GM18505 (cell line): ENCODE measurements at regions not wholly inside any gene's neighbourhood (a gene's known extent, or its start where the extent isn't known, plus 50 kb on each side); places are given as distances from the start of the nearest gene placed in this dataset.
A peak's percentile ranks its signal among the peaks of the same experiment; 100 is the strongest.

Experiments used
- ATAC-seq: cut with Tn5 transposase; IDR thresholded peaks from one replicate; pipeline ENCODE4 v1.9.1; 2021; ENCODE audit not compliant: unreplicated experiment
- POLR2A ChIP-seq: IDR thresholded peaks from 4 replicates; pipeline ENCODE4 v1.6.1; 2011; ENCODE audit warnings: borderline replicate concordance; ENCODE audit not compliant: insufficient read depth, insufficient read length; ENCODE audit errors: extremely low read depth

DNA sequence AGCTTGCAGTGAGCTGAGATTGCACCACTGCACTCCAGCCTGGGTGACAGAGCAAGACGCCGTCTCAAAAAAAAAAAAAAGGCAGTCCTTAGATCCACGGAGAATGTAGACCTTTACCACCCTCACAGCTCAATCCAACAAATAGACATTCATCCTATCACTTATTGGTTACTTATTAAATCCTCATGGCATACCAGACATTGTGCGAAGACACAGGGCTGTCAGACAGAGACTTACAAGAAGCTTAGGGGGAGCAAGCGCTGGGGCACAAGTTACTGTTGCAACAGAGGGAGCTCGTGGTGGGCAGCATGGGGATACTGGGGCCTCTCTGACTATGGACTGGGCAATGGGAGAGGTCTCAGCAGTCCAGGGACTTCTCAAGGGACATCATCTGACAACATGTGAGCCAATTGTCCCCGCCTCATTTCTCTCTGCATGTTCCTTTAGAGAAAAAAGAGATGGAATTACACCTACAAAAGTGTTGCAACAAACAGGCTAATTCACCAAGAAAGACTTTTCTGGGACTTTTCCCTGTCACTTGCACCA, 82.8 kb upstream of the TNS3 start:
- TF ChIP-seq POLR2A = no peak
- ATAC-seq = no peak

DNA sequence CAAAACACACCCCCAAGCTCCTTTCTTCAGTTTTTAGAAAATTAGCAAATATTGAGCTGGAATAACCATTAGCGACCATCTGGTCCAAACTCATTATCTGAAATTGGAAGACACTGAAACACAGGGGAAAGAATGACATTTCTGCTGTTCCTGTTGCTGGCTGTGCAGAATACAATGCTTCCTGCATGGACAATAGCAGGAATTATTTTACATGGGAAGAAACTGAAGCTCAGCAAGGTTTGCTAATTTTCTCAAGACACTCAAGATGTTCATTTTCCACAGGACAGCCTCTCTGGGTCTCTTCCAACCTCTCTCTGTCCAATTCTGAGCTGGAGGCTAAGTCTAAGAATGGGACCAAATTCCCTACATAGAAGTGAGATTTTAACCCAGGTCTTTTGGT, 81.9 kb upstream of the TNS3 start:
- no peak for TF ChIP-seq POLR2A
- no peak for ATAC-seq

DNA sequence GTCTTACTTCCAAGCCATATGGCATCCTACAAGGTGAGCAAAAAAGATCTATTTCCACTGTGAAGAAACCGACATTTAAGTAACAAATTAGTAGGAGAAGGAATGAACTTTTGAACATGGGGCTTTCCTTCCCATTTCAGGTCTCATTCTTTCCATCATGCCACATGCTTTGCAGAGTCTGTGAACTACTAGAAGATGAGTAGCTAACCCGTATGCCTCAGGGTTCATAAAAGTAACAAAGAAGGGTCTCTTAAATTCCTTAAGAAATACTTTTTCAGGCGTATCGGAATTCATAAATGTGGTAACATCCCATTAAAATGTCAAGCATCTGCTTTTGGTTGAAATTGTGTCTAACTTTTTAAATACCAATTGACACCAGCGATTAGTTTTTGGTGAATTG, 81.3 kb upstream of the TNS3 start:
- ATAC-seq = no peak
- TF ChIP-seq POLR2A = no peak

DNA sequence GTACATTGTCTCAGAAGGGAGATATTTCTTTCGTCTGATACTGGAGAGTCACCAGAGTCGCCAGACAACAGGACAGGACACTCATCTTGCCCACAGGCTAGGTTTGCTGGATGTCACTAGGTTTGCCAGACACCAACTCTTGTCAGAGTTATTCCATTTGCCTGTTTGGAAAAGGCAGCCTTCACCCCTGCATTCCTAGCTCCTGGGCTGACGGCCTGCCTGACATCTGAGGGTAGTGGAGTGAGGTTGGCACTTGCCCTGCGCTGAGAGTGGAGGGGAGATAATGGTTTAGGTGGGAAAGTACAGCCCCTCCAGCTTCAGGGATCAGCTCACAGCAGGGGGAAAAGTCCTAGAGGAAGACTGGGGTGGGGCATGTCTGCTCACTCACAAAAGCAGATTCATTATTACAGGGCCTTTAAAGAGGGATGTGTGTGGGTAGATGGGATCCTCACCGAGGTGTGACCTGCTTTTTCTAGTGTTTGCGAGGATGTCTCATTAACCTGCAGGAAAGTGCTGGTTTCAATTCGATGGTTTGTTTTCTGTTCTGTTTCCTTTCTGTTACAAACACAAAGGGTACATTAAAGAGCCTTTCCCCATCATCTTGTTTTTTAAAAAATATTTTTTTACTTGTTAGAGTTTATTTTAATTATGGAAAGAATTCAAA, 79.3 kb upstream of the TNS3 start:
- ATAC-seq = peak; percentile 71
- no peak for TF ChIP-seq POLR2A

DNA sequence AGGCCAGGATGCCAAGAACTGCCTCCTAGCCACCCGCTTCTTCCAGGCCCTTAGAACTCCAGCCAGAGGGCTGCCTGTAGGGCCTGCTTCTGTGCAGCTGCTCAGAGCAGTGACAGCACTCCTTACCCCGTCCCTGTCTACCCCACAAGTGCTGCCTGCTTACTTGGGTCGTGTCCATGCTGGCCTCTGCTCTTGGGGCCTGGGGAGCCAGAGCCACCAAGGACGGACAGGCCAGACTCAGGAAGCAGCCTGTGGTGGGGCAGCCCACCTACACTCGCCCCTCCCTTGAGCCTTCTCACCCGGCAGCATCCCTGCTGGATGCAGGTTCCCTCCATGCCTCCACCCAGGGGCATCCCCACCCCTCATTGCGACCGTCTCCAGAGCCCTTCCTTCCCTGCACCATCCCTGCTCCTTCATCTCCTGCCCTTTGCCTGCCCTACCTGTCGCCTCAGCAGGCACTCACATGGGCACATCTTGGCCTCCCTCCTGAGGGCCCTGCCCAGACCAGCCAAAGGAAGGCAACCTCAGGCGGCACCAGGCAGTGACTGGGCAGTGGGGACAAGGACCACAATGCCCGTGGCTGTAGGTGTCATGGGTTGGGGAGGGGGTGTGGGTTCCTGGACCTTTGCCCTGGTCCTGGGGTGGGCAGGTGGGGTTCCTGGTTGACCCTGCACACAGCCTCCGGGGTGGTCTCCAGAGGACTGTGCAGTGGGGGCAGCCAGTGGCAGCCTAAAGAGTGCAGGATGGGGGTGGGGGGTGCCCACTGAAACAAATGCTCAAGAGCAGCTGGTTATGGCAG, 78.0 kb upstream of the TNS3 start:
- ATAC-seq = no peak
- TF ChIP-seq POLR2A = no peak

DNA sequence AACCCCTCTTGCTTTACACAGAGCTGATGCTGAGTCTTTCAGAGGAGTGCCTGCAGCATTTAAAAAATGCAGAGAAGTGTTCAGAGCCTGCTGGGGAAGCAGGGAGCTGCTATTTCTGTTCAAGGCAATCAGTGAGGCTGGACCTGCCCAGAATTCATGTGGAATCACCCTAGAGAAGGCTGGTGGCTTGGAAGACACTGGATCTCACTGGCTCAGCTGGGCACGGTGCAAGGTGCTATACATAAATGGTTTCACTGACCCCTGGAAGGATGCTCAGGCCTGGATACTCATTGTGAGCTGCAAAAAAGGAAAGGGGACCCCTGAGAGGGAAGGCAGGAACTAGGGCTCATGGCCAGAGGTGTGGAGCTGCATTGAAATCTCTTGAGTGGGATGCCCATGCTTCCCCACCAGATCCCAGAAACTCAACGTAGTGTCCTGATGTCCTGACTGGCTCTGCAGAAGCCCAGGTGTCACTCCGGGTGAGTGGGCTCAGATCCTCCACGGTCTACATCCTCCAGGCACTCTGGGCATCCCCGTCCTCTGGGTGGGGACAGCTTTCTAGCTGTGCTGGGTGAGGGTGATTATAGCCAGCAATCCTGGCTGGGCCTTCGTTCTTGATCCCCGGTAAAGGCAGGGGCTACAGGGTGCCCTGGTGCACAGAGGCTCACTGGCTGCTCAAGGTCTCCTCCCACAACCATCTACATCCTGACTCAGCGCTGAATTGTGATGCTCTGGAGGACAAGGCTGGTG, 77.2 kb upstream of the TNS3 start:
- no peak for TF ChIP-seq POLR2A
- no peak for ATAC-seq

DNA sequence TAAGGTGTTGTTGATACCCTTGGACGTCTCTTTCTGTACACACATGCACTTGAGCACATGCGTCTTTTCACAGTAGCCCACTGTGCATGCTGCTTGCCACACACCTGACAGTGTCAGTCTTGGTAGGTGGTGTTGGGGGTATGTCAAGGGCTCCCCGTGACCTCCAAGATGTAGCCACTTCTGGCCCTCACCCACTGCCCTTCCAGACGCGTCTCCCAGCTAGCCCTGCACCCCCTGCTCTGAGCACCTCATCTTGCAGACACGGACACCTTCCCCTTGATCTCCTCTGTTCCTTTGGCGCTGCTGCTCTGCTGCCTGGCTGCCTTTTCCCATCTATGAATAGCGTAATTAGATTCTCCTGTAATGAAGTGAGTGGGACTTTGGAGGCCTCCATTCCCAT, 75.2 kb upstream of the TNS3 start:
- ATAC-seq = no peak
- TF ChIP-seq POLR2A = no peak

DNA sequence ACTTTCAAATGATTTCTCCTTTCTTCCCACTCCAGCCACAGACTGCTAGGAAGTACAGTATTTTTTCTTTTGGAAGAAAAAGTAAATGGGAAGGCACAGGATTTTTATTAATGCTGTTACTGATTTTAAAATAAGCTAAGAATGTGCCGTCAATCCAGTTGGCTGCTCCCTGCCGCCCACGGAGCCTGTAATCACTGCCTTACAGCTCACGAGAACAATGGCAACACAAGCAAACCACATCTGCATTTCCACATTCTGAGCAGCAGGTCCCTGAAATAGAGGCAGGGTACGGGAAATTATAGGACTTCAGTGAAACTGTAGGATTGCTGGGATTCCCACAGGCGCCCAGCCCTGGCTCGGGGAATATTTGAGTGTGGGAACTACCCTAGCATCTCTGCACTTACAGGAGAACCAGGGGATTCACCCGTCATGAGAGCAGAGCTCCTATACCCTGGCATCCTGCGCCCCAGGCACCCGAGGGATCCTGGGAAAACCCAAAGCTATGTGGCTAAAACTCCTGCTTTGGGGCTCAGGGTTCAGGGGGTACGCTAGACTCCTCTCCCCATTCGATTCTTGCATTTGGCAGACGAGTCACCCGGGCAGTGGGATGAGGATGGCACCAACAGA, 72.9 kb upstream of the TNS3 start:
- ATAC-seq = no peak
- TF ChIP-seq POLR2A = no peak

DNA sequence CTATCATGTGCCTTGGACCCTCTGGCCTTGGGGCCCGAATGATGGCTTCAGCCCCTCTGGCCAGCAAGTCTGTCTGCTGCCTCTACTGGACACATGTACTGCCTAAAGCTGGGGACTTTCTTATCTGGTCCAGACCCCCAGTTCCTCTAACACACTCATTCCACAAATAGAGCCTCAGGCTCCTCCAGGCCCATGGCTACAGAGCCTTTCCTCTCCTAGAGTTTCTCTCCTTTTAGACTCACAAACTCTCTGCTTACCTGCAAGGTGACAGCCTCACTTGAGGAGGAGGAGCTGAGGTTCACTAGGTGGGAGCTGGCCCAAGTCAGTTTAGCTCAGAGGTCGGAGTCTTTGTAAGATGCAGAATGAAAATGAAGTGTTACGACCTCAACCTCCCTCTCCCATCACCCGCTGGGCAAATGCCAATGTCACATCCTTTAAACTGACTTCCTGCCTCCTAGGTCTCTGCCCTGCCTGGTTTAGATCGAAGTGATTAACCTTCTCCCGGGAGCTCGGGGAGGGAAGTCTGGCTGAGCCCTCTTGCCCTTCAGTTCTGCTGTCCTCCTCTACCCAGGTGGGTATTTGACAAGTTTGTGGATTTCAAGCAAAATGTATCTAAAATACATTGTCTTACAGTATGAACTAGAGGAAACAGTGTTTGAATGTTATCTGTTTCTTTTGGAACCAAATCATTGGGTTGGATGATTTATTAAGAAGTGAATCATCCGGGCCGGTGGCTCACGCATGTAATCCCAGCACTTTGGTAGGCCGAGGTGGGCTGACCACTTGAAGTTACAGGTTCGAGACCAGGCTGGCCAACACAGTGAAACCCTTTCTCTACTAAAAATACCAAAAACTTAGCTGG, 71.9 kb upstream of the TNS3 start:
- TF ChIP-seq POLR2A = no peak

DNA sequence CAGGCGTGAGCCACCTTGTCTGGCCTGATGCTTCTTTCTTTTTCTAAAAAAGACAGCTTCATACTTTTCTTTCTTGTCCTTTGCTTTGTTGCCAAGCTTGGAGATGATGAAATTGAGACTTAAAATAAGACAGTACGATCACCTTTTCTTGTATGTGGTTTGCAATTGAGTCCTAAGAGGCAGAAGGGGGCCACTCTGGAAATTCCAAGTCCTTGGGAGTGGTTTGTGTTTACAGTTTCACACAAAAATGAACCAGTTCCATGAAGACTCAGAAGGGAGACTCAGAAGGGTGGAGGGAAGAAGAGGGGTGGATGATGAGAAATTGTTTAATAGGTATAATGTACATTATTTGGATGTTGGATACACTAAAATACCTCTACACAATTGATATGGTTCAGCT, 70.7 kb upstream of the TNS3 start:
- no peak for TF ChIP-seq POLR2A
- ATAC-seq = no peak

More for the DNA sequence above, 71.9 kb upstream of the TNS3 start:
- ATAC-seq = no peak

DNA sequence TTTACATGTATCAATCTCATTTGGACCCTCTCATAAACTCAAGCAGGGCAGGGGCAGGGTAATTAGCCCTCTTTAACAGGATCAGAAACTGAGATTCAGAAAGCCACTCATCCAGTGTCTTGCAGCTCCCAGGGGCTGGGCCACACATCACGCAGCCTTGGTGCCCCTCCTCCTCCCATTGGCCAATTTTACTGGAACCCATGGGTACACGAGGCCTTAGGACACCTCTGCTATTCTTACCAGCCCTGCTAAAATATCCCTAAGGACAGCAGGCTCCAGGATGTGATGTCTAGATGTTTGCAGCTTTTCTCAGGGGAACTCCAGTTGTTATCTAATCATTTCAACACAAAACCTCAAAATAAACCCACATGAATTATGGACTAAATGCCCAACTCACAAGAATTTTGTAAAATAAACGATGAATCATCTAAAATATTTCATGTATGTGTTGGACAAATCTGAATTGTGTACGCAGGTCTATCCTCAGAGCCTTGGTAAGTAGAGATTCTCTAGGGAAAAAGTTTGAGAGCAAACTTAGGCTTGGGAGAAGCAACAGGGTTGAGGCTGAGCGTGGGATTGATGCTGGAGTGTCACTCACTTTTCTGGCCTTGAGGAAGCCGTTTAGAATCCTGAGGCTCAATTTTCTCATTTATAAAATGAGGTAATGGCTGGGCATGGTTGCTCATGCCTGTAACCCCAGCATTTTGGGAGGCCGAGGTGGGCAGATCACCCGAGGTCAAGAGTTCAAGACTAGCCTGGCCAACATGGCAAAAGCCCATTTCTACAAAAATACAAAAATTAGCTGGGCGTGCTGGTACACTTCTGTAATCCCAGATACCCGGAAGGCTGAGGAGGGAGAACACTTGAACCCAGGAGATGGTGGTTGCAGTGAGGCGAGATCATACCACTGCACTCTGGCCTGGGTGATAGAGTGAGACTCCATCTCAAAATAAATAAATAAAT, 69.7 kb upstream of the TNS3 start:
- ATAC-seq = no peak
- TF ChIP-seq POLR2A = no peak
